ENCODE measurements at regions not wholly inside any gene's neighbourhood (a gene's known extent, or its start where the extent isn't known, plus 50 kb on each side); places are given as distances from the start of the nearest gene placed in this dataset.

GRCh38 chr1:184255560-184255959 lies 131.3 kb upstream of the C1orf21 start:
- DNase-seq (ENCODE audit: insufficient read length) = no peak
- TF ChIP-seq POLR2A (IDR thresholded peaks at IDR 0.05; ENCODE audit: low read depth, low read length) = no peak
- TF ChIP-seq TAF1 (IDR thresholded peaks at IDR 0.05; ENCODE audit: borderline replicate concordance, low read depth, low read length) = no peak
- no peak for TF ChIP-seq POLR2AphosphoS5 (IDR thresholded peaks at IDR 0.05; ENCODE audit: low read depth, low read length)
- FAIRE-seq = no peak

- DNase-seq (ENCODE audit: insufficient read length) (no peak), FAIRE-seq (no peak)
- TF ChIP-seq POLR2AphosphoS5 (IDR thresholded peaks at IDR 0.05; ENCODE audit: low read depth, low read length) = no peak
- TF ChIP-seq POLR2A (IDR thresholded peaks at IDR 0.05; ENCODE audit: low read depth, low read length) = no peak
- TF ChIP-seq TAF1 (IDR thresholded peaks at IDR 0.05; ENCODE audit: borderline replicate concordance, low read depth, low read length) = no peak
Observed at GRCh38 chr1:184257873-184258272, 129.0 kb upstream of the C1orf21 start.

GRCh38 chr1:184258525-184258924 lies 128.3 kb upstream of the C1orf21 start:
- DNase-seq (ENCODE audit: insufficient read length) (no peak), FAIRE-seq (no peak)
- TF ChIP-seq POLR2A (IDR thresholded peaks at IDR 0.05; ENCODE audit: low read depth, low read length) (no peak), POLR2AphosphoS5 (IDR thresholded peaks at IDR 0.05; ENCODE audit: low read depth, low read length) (no peak), TAF1 (IDR thresholded peaks at IDR 0.05; ENCODE audit: borderline replicate concordance, low read depth, low read length) (no peak)

- DNase-seq (ENCODE audit: insufficient read length) (no peak), FAIRE-seq (no peak)
- no peak for TF ChIP-seq POLR2A (IDR thresholded peaks at IDR 0.05; ENCODE audit: low read depth, low read length)
- no peak for TF ChIP-seq TAF1 (IDR thresholded peaks at IDR 0.05; ENCODE audit: borderline replicate concordance, low read depth, low read length)
- TF ChIP-seq POLR2AphosphoS5 (IDR thresholded peaks at IDR 0.05; ENCODE audit: low read depth, low read length) = no peak
Observed at GRCh38 chr1:184260382-184260781, 126.4 kb upstream of the C1orf21 start.

DNA sequence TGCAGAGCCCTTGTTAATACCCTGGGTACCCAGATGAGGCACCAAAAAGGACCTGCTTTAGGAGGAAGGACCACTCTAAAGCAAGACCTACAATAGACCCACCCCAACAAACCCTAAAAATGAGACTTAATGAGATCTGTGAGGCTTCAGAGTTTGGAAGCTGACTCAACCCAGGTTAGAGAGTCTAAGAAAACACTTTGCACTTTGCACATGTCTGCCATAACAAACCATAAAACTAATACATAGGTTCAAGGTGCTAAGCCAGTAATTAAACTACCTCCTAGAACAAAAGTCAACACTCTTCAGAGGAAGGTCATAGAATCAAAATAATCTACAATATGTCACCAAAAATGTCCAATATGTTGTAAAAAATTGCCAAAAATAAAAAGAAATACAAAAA lies 124.7 kb upstream of the C1orf21 start:
- TF ChIP-seq TAF1 (IDR thresholded peaks at IDR 0.05; ENCODE audit: borderline replicate concordance, low read depth, low read length) (no peak), POLR2AphosphoS5 (IDR thresholded peaks at IDR 0.05; ENCODE audit: low read depth, low read length) (no peak), POLR2A (IDR thresholded peaks at IDR 0.05; ENCODE audit: low read depth, low read length) (no peak)
- DNase-seq (ENCODE audit: insufficient read length) (no peak), FAIRE-seq (no peak)

DNA sequence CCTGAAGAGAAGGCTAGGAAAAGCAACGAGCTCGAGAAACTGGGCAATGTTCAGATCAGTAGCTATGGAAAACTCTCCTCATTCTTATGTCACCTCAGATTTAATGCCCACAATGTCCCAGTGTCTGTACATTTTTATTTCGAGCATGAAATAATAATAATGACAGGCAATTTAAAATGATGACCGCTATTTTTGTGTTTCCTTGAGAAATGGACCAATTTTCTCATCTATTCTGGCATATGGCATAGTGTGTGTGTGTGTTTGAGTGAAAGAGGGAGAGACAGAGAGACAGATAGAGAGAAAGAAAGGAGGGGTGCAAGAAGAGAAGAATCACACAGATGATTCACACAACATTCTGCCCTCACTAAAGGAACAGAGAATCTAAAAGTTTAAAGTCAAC lies 119.1 kb upstream of the C1orf21 start:
- FAIRE-seq = no peak
- TF ChIP-seq TAF1 (IDR thresholded peaks at IDR 0.05; ENCODE audit: borderline replicate concordance, low read depth, low read length) (no peak), POLR2A (IDR thresholded peaks at IDR 0.05; ENCODE audit: low read depth, low read length) (no peak), POLR2AphosphoS5 (IDR thresholded peaks at IDR 0.05; ENCODE audit: low read depth, low read length) (no peak)
- no peak for DNase-seq (ENCODE audit: insufficient read length)

DNA sequence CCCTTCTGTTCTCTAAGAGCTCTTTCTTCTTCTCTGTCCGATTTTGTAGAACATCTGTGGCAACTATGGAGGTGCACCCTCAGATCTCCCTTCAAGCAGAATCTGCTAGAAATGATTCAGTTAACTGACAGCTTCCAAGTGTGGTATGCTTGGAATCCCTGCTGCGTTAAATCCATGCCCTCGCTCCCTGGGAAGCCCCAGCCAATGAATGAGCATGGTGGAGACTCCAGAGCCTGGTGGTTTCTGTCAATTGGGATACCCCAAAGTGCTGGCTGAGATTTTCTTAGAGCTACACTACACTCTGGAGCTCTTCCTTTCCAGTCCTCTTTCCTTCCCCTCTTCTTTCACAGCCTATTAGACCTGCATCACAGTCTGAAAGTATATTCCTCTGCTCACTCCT lies 116.3 kb upstream of the C1orf21 start:
- FAIRE-seq (no peak), DNase-seq (ENCODE audit: insufficient read length) (no peak)
- TF ChIP-seq POLR2A (IDR thresholded peaks at IDR 0.05; ENCODE audit: low read depth, low read length) (no peak), POLR2AphosphoS5 (IDR thresholded peaks at IDR 0.05; ENCODE audit: low read depth, low read length) (no peak), TAF1 (IDR thresholded peaks at IDR 0.05; ENCODE audit: borderline replicate concordance, low read depth, low read length) (no peak)

DNA sequence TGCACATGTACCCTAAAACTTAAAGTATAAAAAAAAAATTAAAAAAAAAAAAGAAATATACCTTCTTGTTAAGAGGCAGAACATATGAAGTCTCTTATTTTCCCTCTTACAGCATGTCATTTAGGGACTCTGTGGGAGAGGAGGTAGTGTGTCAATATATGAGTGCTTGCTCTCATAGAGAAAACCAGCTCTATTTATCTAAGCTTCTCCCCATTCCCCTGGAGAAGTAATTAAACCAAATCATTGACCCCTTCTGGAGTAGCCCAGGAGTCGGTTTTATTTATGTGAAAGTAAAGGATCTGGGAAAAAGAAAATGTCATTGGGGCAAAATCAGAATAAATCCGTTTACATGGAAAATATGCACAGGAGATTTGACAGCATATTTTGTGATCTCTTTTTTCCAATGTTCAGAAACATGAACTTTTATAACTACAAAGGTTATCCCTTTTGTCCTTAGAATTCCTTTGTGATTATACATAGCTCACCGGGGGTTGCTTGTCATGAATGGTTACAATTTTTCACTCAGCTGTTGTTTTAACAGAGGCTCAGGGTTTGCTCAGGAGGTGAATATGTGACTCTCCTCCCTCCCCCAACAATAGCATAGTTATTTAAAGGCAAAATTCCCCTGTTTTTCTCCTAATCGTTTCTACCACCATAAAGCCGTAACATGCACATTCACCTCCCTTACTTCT lies 114.5 kb upstream of the C1orf21 start:
- no peak for DNase-seq (ENCODE audit: insufficient read length)
- no peak for TF ChIP-seq POLR2A (IDR thresholded peaks at IDR 0.05; ENCODE audit: low read depth, low read length)
- no peak for TF ChIP-seq TAF1 (IDR thresholded peaks at IDR 0.05; ENCODE audit: borderline replicate concordance, low read depth, low read length)
- TF ChIP-seq POLR2AphosphoS5 (IDR thresholded peaks at IDR 0.05; ENCODE audit: low read depth, low read length) = no peak
- FAIRE-seq = no peak

DNA sequence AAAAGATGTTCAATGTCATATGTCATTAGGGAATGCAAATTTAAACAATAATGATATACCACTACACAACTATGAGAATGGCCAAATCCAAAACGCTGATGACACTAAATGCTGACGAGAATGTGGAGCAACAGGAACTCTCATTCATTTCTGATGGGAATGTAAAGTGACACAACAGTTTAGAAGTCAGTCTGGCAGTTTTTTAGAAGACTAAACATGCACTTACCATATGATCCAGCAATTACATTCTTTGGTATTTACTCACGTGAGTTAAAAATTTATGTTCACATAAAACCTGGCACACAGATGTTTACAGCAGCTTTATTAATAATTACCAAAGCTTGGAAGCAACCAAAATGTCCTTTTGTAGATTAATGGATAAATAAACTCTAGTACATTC lies 110.4 kb upstream of the C1orf21 start:
- no peak for DNase-seq (ENCODE audit: insufficient read length)
- FAIRE-seq = no peak
- TF ChIP-seq POLR2A (IDR thresholded peaks at IDR 0.05; ENCODE audit: low read depth, low read length) (no peak), POLR2AphosphoS5 (IDR thresholded peaks at IDR 0.05; ENCODE audit: low read depth, low read length) (no peak), TAF1 (IDR thresholded peaks at IDR 0.05; ENCODE audit: borderline replicate concordance, low read depth, low read length) (no peak)

DNA sequence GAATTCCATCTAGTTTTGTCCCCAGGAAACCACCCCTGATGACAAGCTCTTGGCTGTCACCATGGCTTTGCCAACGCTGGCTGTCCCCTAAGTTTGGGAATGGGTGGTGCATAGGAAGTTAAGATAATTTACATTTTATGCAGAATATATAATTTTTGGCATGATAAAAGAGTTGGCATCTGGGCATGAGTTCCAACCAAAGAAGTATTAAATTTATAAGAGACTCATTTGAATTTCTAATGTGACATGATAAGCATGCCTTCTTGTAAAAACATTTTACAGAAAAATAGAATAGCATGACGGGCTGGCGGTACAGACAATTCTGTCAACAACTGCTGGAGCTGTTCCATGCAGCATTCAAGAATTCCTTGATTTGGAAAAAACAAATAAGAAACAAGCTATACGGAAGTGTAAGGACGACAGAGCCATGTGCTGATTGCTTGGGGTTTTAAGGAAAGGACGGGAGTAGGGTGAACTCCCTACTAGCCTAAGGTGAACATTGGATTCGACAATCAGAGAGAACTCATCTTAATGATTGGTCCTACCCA lies 106.8 kb upstream of the C1orf21 start:
- DNase-seq (ENCODE audit: insufficient read length) (no peak), FAIRE-seq (no peak)
- TF ChIP-seq TAF1 (IDR thresholded peaks at IDR 0.05; ENCODE audit: borderline replicate concordance, low read depth, low read length) (no peak), POLR2AphosphoS5 (IDR thresholded peaks at IDR 0.05; ENCODE audit: low read depth, low read length) (no peak), POLR2A (IDR thresholded peaks at IDR 0.05; ENCODE audit: low read depth, low read length) (no peak)

DNA sequence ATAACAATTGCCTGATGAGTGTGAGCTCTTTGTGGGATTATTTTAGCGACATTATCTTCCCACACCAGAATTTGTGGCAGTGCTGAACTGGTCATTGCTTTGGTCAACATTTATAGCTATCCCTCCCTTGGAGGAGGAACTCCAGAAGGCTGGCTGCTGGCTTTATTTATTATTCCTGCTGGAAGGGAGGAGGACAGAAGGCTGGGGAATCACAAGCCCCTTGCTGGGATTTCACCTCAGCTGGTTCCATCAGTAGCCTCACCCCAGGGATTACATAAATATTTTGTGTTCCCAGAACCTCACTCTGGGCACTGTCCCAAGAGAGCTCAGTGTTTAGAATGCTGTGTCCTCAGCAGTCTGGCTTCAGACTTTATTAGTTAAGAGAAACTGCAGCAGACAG lies 102.8 kb upstream of the C1orf21 start:
- DNase-seq (ENCODE audit: insufficient read length) (no peak), FAIRE-seq (no peak)
- TF ChIP-seq POLR2AphosphoS5 (IDR thresholded peaks at IDR 0.05; ENCODE audit: low read depth, low read length) = no peak
- TF ChIP-seq TAF1 (IDR thresholded peaks at IDR 0.05; ENCODE audit: borderline replicate concordance, low read depth, low read length) = no peak
- no peak for TF ChIP-seq POLR2A (IDR thresholded peaks at IDR 0.05; ENCODE audit: low read depth, low read length)

DNA sequence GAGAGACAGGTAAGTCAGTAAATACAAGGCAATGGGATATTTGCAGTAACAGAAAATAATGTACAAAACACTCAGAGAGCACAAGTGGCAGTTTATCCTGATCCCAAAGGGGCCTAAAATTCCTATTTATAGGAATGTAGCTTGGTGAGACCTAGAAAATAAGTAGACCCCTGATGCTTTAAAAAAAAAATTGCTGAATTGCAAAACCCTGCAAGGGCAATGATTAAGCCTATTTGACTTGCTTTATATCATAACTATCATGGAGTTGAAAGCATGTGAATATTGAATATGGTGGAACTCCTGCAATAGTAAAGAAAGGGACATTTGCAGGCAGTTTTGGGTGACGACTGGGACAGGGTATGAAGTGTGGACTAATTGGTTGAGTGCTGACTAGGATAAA lies 101.9 kb upstream of the C1orf21 start:
- TF ChIP-seq POLR2A (IDR thresholded peaks at IDR 0.05; ENCODE audit: low read depth, low read length) (no peak), POLR2AphosphoS5 (IDR thresholded peaks at IDR 0.05; ENCODE audit: low read depth, low read length) (no peak), TAF1 (IDR thresholded peaks at IDR 0.05; ENCODE audit: borderline replicate concordance, low read depth, low read length) (no peak)
- FAIRE-seq = no peak
- DNase-seq (ENCODE audit: insufficient read length) = no peak
